HCT116 (cell line): ENCODE measurements at regions not wholly inside any gene's neighbourhood (a gene's known extent, or its start where the extent isn't known, plus 50 kb on each side); places are given as distances from the start of the nearest gene placed in this dataset.

Experiments used
- ATAC-seq: fragments of 200-7000 bp; cut with Tn5 transposase; 2 replicates; pipeline ENCODE4 v1.9.1; 2020; ENCODE audit warnings: mild to moderate bottlenecking, moderate library complexity
- BruUV-seq: library from RNA; stranded (reverse); fragments of 400-500 nt; replicated peaks from 2 replicates; lab custom pipeline; 2021; lab: Mats Ljungman, UMichigan
- CTCF ChIA-PET: fragments of 300-600 bp; sonication (Branson Sonifier 250); formaldehyde crosslinking; loops from one replicate; lab custom pipeline; 2021; ENCODE audit warnings: antibody characterized with exemption; lab: Charles Lee
- POLR2A ChIA-PET: fragments of 300-600, 350-600 bp; sonication (Branson Sonifier 250); formaldehyde crosslinking; loops from one replicate; lab custom pipeline; 2021; ENCODE audit warnings: antibody characterized with exemption; lab: Charles Lee
- RAD21 ChIA-PET, 2 experiments: fragments of 300-600 bp; sonication (Branson Sonifier 250); formaldehyde crosslinking; loops; one replicate each; lab custom pipeline; 2023; ENCODE audit warnings: low total read pairs in 2 of 2; ENCODE audit not compliant: uncharacterized antibody in 2 of 2, unreplicated experiment in 2 of 2, low non-redundant PET in 1 of 2; lab: Charles Lee
- DNase-seq: peaks from one replicate; pipeline ENCODE4 v3.0.0-alpha.2; 2010; ENCODE audit warnings: low read depth, low spot score
- H2AFZ ChIP-seq: fragments of 200-600 bp; shearing (Covaris generic), sonication (generic); 2 replicates; pipeline ENCODE4 v1.6.1; 2017; ENCODE audit warnings: low read depth, mixed run types, mixed read lengths, antibody characterized with exemption, low read length; ENCODE audit not compliant: poor library complexity, severe bottlenecking
- H3K27ac ChIP-seq: 2 replicates; pipeline ENCODE4 v1.5.1; 2012; ENCODE audit warnings: low read depth, low read length
- H3K27me3 ChIP-seq: fragments of 200-600 bp; sonication (generic); 2 replicates; pipeline ENCODE4 v1.6.1; 2016; ENCODE audit warnings: mixed run types, low read length, mixed read lengths; ENCODE audit not compliant: insufficient read depth
- H3K36me3 ChIP-seq, 2 experiments: fragments of 200-500 bp in 1 of 2; fragments of 200-600 bp in 1 of 2; sonication (Bioruptor generic) in 1 of 2; sonication (generic) in 1 of 2; 2 replicates each; pipeline versions ENCODE4 v1.5.1 to v1.6.1; 2014 to 2016; ENCODE audit warnings: low read length in 2 of 2, inconsistent platforms in 1 of 2, mixed read lengths in 1 of 2, mixed run types in 1 of 2; ENCODE audit not compliant: insufficient read depth in 2 of 2, control insufficient read depth in 1 of 2
- H3K4me1 ChIP-seq, 2 experiments: fragments of 200-600 bp in 1 of 2; sonication (generic) in 1 of 2; 2 replicates each; pipeline versions ENCODE4 v1.5.1 to v1.6.1; 2012 to 2017; ENCODE audit warnings: low read length in 2 of 2, inconsistent platforms in 1 of 2, mild to moderate bottlenecking in 1 of 2, mixed read lengths in 1 of 2, mixed run types in 1 of 2, moderate library complexity in 1 of 2; ENCODE audit not compliant: insufficient read depth in 2 of 2, control insufficient read depth in 1 of 2
- H3K4me2 ChIP-seq: fragments of 200-600 bp; sonication (generic); 2 replicates; pipeline ENCODE4 v1.6.1; 2017; ENCODE audit warnings: mixed run types, low read length, mixed read lengths
- H3K4me3 ChIP-seq, 2 experiments: fragments of 200-600 bp in 1 of 2; sonication (generic) in 1 of 2; replicated peaks in 1 of 2; 2 replicates each; pipeline ENCODE4 v1.5.1; 2011 to 2016; ENCODE audit warnings: low read length in 2 of 2, control low read depth in 1 of 2, low read depth in 1 of 2, mild to moderate bottlenecking in 1 of 2, mixed read lengths in 1 of 2, mixed run types in 1 of 2
- H3K79me2 ChIP-seq: fragments of 200-600 bp; sonication (generic); 2 replicates; pipeline ENCODE4 v1.6.1; 2017; ENCODE audit warnings: mild to moderate bottlenecking, mixed run types, low read length, moderate library complexity, mixed read lengths; ENCODE audit not compliant: insufficient read depth
- H3K9ac ChIP-seq: fragments of 200-600 bp; sonication (generic); 2 replicates; pipeline ENCODE4 v1.6.1; 2016; ENCODE audit warnings: low read length, mixed read lengths
- H3K9me2 ChIP-seq: fragments of 200-600 bp; sonication (generic), shearing (Covaris generic); 2 replicates; pipeline ENCODE4 v1.6.1; 2017; ENCODE audit warnings: mixed run types, mild to moderate bottlenecking, moderate library complexity; ENCODE audit not compliant: insufficient read depth
- H3K9me3 ChIP-seq, 2 experiments: fragments of 200-500 bp in 1 of 2; fragments of 200-600 bp in 1 of 2; sonication (Bioruptor generic) in 1 of 2; sonication (generic) in 1 of 2; 2 replicates each; pipeline ENCODE4 v1.6.1; 2014 to 2017; ENCODE audit warnings: low read length in 2 of 2, mixed read lengths in 2 of 2, inconsistent platforms in 1 of 2, low read depth in 1 of 2, mild to moderate bottlenecking in 1 of 2, mixed run types in 1 of 2, moderate library complexity in 1 of 2; ENCODE audit not compliant: control insufficient read depth in 1 of 2, insufficient read depth in 1 of 2
- H4K20me1 ChIP-seq: fragments of 200-600 bp; sonication (generic), shearing (Covaris generic); 2 replicates; pipeline ENCODE4 v1.6.1; 2017; ENCODE audit warnings: mixed run types, mild to moderate bottlenecking, moderate library complexity; ENCODE audit not compliant: insufficient read depth
- FOSL1 ChIP-seq: IDR thresholded peaks from 2 replicates; pipeline ENCODE4 v1.6.1; 2012; ENCODE audit warnings: low read depth
- JUND ChIP-seq: IDR thresholded peaks from 2 replicates; pipeline ENCODE4 v1.6.1; 2012
- MAX ChIP-seq: IDR thresholded peaks from 2 replicates; pipeline ENCODE4 v1.6.1; 2012
- POLR2A ChIP-seq: IDR thresholded peaks from 2 replicates; pipeline ENCODE4 v1.7.0; 2011; ENCODE audit warnings: borderline replicate concordance; ENCODE audit not compliant: insufficient read depth, insufficient read length; ENCODE audit errors: extremely low read depth
- REST ChIP-seq: IDR thresholded peaks from 2 replicates; pipeline ENCODE4 v1.6.1; 2012; ENCODE audit warnings: low read depth
- SP1 ChIP-seq: IDR thresholded peaks from 2 replicates; pipeline ENCODE4 v1.6.1; 2012; ENCODE audit warnings: low read depth
- YY1 ChIP-seq: IDR thresholded peaks from 2 replicates; pipeline ENCODE4 v1.6.1; 2011; ENCODE audit warnings: low read length, low read depth, moderate library complexity, mild to moderate bottlenecking; ENCODE audit not compliant: insufficient replicate concordance; ENCODE audit errors: extremely low read depth
- ZBTB33 ChIP-seq: IDR thresholded peaks from 2 replicates; pipeline ENCODE4 v1.6.1; 2011; ENCODE audit warnings: mild to moderate bottlenecking, low read length, moderate library complexity; ENCODE audit not compliant: insufficient replicate concordance; ENCODE audit errors: extremely low read depth
- ZFX ChIP-seq: fragments of 450-650 bp; IDR thresholded peaks from 2 replicates; pipeline ENCODE4 v1.6.1; 2017
- intact Hi-C: fragments of 100-400 bp; cut with micrococcal nuclease; formaldehyde crosslinking; loops from 2 replicates; pipeline ENCODE4 v1.10.0; 2022

- Histone ChIP-seq H3K4me2 (no peak overlapping the region), H3K4me3 (no peak overlapping the region), H3K9me3 (no peaks in the 10 kb centered on the region), H2AFZ (no peak overlapping the region), H3K9me2 (no peaks in the 10 kb centered on the region)
- ATAC-seq, result no peak
- POLR2A ChIA-PET, result no interaction called here
- TF ChIP-seq MAX, result no peak
- TF ChIP-seq JUND, result no peak
- TF ChIP-seq FOSL1, result no peak
- no peak for TF ChIP-seq POLR2A
- no peak for TF ChIP-seq SP1
- no peak for TF ChIP-seq ZBTB33
- TF ChIP-seq, all 23 proteins: peak for 0
- RAD21 ChIA-PET, result no interaction called here
- Histone ChIP-seq H3K4me1 (no peaks in the 10 kb centered on the region), H3K36me3 (no peaks in the 10 kb centered on the region), H3K9ac (no peak overlapping the region), H3K27ac (no peak overlapping the region), H4K20me1 (no peaks in the 10 kb centered on the region), H3K27me3 (no peaks in the 10 kb centered on the region), H3K79me2 (no peaks in the 10 kb centered on the region)
- no TSS peak for BruUV-seq
- intact Hi-C loops, result no loop called here
- CTCF ChIA-PET, result no interaction called here
- DNase-seq, result no peak
These were observed 77.6 kb upstream of the MC2R start for GRCh38 chr18:13992826-13993540.

GRCh38 chr18:13989199-13989598 lies 73.9 kb upstream of the MC2R start:
- Histone ChIP-seq H3K9ac (no peak overlapping the region), H3K9me3 (no peaks in the 10 kb centered on the region), H3K27ac (no peak overlapping the region), H3K9me2 (no peaks in the 10 kb centered on the region), H3K4me1 (no peaks in the 10 kb centered on the region)
- RAD21 ChIA-PET, result no interaction called here
- no TSS peak for BruUV-seq
- intact Hi-C loops, result no loop called here
- TF ChIP-seq ZFX (no peak), YY1 (no peak), REST (no peak)
- TF ChIP-seq, all 23 proteins: peak for 0
- CTCF ChIA-PET, result no interaction called here
- no peak overlapping the region for H3K4me3 ChIP-seq
- no peak overlapping the region for H2AFZ ChIP-seq
- H3K27me3 ChIP-seq, result no peaks in the 10 kb centered on the region
- H4K20me1 ChIP-seq, result no peaks in the 10 kb centered on the region
- POLR2A ChIA-PET, result no interaction called here
- DNase-seq (no peak), ATAC-seq (no peak)
- H3K4me2 ChIP-seq, result no peak overlapping the region
- no peaks in the 10 kb centered on the region for H3K79me2 ChIP-seq
- no peaks in the 10 kb centered on the region for H3K36me3 ChIP-seq
